Effector memory CD8-positive, alpha-beta T cell (primary cell): ENCODE measurements at regions not wholly inside any gene's neighbourhood (a gene's known extent, or its start where the extent isn't known, plus 50 kb on each side); places are given as distances from the start of the nearest gene placed in this dataset.

Experiments used
- ATAC-seq: fragments of 150-1000 bp; cut with Tn5 transposase; replicated peaks from 2 replicates; pipeline ENCODE4 v1.10.0; 2021; ENCODE audit warnings: mild to moderate bottlenecking, moderate library complexity
- DNase-seq, 3 experiments: peaks; one replicate each; pipeline ENCODE4 v3.0.0; 2021
- H3K27ac Mint-ChIP-seq, 2 donors: one replicate each; pipeline ENCODE4 v1.8.0; 2022; ENCODE audit warnings: mild to moderate bottlenecking in 2 of 2, mixed read lengths in 2 of 2, moderate library complexity in 2 of 2
- H3K27me3 Mint-ChIP-seq, 2 donors: one replicate each; pipeline ENCODE4 v1.8.0; 2022; ENCODE audit warnings: mixed read lengths in 2 of 2
- H3K36me3 Mint-ChIP-seq: one replicate; pipeline ENCODE4 v1.8.0; 2022; ENCODE audit warnings: mild to moderate bottlenecking, moderate library complexity, mixed read lengths; ENCODE audit not compliant: insufficient read depth
- H3K4me1 Mint-ChIP-seq, 2 donors: one replicate each; pipeline ENCODE4 v1.8.0; 2022; ENCODE audit warnings: low read depth in 2 of 2, mixed read lengths in 2 of 2
- H3K4me3 Mint-ChIP-seq, 2 donors: one replicate each; pipeline ENCODE4 v1.8.0; 2022; ENCODE audit warnings: mild to moderate bottlenecking in 2 of 2, mixed read lengths in 2 of 2, moderate library complexity in 2 of 2
- H3K9me3 Mint-ChIP-seq, 2 donors: one replicate each; pipeline ENCODE4 v1.8.0; 2022; ENCODE audit warnings: mixed read lengths in 2 of 2

DNA sequence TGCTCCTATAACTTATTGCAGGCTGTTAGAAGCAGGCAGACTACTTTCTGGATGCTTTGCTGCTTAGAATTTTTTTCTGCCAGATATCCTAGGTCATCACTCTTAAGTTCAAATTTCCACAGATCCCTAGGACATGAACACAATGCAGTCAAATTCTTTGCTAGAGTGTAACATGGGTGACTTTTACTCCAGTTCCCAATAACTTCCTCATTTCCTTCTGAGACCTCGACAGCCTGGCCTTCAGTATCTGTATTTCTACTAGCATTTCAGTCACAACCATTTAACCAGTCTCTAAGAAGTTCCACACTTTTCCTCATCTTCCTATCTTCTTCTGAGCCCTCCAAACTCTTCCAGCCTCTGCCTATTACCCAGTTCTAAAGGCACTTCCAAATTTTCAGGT is 60.4 kb upstream of the ZBED5 start:
- Mint-ChIP-seq H3K4me1 (peaks cover 0 to 4% of the 10 kb centered on the region in 2 donors), H3K4me3 (no peak overlapping the region), H3K27ac (no peak overlapping the region), H3K36me3 (no peaks in the 10 kb centered on the region), H3K9me3 (peaks cover 0 to 1% of the 10 kb centered on the region in 2 donors), H3K27me3 (no peaks in the 10 kb centered on the region)
- DNase-seq = no peak
- ATAC-seq = no peak

DNA sequence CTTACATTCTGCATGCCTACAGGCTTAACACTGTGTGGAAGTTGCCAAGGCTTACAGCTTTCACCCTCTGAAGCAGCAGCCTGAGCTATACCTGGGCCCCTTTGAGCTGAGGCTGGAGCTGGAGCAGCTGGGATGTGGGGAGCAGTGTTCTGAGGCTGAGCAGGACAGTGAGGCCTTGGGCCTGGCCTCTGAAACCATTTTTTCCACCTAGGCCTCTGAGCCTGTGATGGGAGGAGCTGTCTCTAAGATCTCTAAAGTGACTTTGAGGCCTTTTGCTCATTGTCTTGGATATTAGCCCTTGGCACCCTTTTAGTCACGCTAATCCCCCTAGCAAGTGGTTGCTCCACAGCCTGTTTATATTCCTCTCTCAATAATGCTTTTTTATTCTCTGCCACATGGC is 59.9 kb upstream of the ZBED5 start:
- ATAC-seq = no peak
- peaks cover 0 to 4% of the 10 kb centered on the region in 2 donors for H3K4me1 Mint-ChIP-seq
- H3K36me3 Mint-ChIP-seq = no peaks in the 10 kb centered on the region
- H3K4me3 Mint-ChIP-seq = no peak overlapping the region
- H3K9me3 Mint-ChIP-seq = peaks cover 0 to 1% of the 10 kb centered on the region in 2 donors
- no peak overlapping the region for H3K27ac Mint-ChIP-seq
- DNase-seq = no peak
- H3K27me3 Mint-ChIP-seq = no peaks in the 10 kb centered on the region

DNA sequence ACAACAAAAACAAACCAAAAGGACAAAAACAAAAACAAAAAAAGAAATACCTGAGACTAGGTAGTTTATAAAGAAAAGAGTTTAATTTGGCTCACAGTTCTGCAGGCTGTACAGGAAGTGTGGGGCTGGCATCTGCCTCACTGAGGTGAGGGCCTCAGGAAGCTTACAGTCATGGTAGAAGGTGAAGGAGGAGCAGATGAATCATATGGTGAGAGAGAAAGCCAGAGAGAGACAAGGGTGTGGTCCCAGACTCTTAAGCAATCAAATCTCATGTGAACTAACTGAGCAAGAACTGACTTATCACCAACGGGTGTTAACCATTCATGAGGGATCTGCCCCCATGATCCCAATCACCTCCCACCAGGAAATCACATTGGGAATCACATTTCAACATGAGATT is 58.8 kb upstream of the ZBED5 start:
- no peak for ATAC-seq

DNA sequence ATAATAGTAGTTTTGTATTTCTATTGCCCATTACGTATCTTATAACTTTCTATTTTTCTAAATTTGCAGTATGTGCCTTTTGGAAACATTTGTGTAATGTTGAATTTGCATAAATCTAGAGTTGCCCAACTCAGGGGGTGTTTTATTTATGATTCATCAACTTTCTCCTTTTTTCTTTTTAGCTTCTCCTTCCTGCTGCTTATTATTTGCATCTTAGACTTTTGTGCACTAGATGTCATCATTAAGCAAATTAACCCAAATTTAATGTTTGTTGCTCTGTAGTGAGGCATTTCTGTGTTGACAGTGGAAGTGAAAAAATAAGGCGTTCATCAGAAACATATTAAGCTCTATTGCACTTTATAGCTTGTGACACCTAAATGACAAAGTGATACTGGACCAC is 56.2 kb upstream of the ZBED5 start:
- peaks cover 0 to 3% of the 10 kb centered on the region in 2 donors for H3K4me1 Mint-ChIP-seq
- H3K36me3 Mint-ChIP-seq = no peaks in the 10 kb centered on the region
- H3K27ac Mint-ChIP-seq = no peak overlapping the region
- no peak for DNase-seq
- peaks cover 0 to 1% of the 10 kb centered on the region in 2 donors for H3K9me3 Mint-ChIP-seq
- ATAC-seq = no peak
- no peaks in the 10 kb centered on the region for H3K27me3 Mint-ChIP-seq
- H3K4me3 Mint-ChIP-seq = no peak overlapping the region

More for the DNA sequence above, 58.8 kb upstream of the ZBED5 start:
- Mint-ChIP-seq H3K4me1 (peaks cover 0 to 4% of the 10 kb centered on the region in 2 donors), H3K27ac (no peak overlapping the region), H3K9me3 (peaks cover 0 to 1% of the 10 kb centered on the region in 2 donors), H3K4me3 (no peak overlapping the region), H3K27me3 (no peaks in the 10 kb centered on the region), H3K36me3 (no peaks in the 10 kb centered on the region)
- no peak for DNase-seq

DNA sequence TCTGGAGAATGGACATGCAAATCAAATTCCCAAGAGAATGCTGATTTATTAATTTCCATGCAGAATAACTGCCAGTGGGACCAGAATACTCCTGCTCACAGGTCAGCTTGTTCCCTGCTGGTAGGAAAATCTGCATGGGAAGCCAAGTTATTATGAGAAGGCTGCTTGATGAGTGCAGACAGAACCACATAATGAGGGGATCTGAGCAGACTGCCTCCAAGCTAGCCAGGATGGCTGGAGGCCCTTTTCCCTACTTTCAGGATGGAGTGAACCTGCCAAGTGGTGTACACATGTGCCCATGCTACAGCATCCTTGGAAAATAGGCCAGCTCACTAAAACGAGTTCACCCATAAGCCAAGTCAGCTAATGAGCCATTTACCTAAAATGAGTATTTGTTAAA is 55.2 kb upstream of the ZBED5 start:
- Mint-ChIP-seq H3K9me3 (peaks cover 0 to 1% of the 10 kb centered on the region in 2 donors), H3K4me1 (peaks cover 0 to 3% of the 10 kb centered on the region in 2 donors), H3K4me3 (no peak overlapping the region), H3K27me3 (no peaks in the 10 kb centered on the region), H3K27ac (no peak overlapping the region), H3K36me3 (no peaks in the 10 kb centered on the region)
- ATAC-seq = no peak
- no peak for DNase-seq

DNA sequence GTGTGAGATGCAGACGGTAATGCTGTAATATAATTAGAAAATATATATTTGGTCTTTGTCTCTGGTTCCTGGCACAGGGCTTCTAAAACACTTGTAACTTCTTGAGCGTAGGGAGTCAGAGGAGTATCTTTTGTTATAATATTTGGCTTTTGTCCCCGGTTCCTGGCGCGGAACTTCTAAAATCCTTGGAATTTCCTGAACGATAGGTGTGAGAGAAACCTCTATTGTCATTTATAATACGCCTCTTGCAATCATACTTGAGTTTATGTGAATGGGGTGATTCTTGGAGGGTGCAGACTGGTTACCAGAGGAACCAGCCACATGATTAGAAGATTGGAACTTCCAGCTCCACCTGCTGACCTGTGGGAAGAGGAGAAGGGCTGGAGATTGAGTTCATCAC is 54.1 kb upstream of the ZBED5 start:
- DNase-seq (no peak), ATAC-seq (no peak)
- Mint-ChIP-seq H3K36me3 (no peaks in the 10 kb centered on the region), H3K9me3 (no peaks in the 10 kb centered on the region), H3K27me3 (peaks cover 0 to 11% of the 10 kb centered on the region in 2 donors), H3K27ac (no peak overlapping the region), H3K4me3 (no peak overlapping the region), H3K4me1 (peaks cover 0 to 3% of the 10 kb centered on the region in 2 donors)

DNA sequence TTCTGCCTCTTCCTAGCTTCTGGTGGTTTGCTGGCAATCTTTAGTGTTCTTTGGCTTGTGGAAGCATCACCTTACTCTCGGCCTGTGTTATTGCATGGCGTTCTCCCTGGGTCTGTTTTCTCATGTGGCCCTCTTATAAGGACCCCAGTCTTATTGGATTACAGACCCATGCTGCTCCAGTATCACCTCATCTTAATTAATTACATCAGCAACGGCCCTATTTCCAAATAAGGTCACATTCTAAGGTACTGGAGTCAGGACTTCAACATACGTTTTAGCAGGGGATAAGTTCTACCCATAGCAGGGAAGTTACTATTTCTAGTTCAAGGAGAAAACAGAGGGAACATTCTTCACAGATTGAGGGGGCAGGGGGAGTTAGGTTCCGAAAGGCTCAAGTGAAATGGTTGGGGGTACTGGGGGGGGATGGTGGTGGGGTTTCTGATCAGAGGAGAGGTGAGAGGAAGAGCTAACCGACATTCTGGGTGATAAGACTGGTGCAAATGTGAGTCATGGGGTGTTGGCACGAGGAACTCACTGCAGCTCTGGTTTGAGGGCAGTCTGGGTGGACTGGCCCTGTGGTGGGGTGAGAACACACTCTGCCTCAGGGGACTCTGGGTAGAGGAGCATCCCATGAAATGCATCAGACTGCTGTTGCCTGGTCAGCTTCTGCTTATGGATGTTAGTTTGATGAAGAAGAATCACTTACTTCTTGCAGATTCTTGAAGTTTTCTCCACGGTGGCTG is 51.5 kb upstream of the ZBED5 start:
- Mint-ChIP-seq H3K9me3 (no peaks in the 10 kb centered on the region), H3K4me1 (peaks cover 0 to 3% of the 10 kb centered on the region in 2 donors), H3K27me3 (peaks cover 16 to 18% of the 10 kb centered on the region in 2 donors), H3K27ac (no peak overlapping the region), H3K4me3 (no peak overlapping the region), H3K36me3 (no peaks in the 10 kb centered on the region)
- ATAC-seq = peak; percentile 33
- DNase-seq = no peak

DNA sequence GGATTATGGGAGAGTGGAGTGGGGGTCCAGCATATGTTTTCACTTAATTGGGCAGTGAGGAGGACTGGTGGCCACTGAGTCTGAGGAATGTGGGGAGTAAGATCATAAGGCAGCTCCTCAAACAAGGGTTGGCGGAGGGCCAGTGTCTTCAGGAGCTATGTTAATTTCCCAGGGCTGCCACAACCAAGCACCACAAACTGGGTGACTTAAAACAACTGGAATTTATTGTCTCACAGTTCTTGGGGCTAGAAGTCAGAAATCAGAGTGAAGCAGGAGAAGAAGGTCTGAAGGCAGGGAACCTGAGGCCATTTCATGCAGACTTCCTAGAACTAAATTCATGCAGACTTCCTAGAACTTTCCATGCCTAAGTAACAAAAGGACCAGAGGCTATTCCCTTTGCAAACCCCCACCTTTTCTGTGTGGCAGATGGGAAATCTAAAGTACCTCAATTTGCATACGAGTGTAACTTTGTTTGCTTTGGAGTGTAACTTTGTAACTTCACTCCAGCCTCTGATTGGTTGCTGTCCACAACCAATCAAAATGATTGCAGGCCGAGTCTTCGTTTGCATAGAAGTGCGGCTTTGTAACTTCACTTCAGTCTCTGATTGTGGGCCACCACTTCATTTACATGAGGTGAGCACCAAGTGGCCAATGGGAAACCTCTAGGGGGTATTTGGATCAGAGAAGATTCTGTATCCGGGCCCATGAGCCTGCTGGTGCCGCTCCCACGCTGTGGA is 50.5 kb upstream of the ZBED5 start:
- Mint-ChIP-seq H3K4me1 (peaks cover 0 to 3% of the 10 kb centered on the region in 2 donors), H3K36me3 (no peaks in the 10 kb centered on the region), H3K27me3 (peaks cover 20 to 25% of the 10 kb centered on the region in 2 donors), H3K9me3 (no peaks in the 10 kb centered on the region), H3K4me3 (no peak overlapping the region), H3K27ac (no peak overlapping the region)
- no peak for ATAC-seq
- no peak for DNase-seq
